Type B pancreatic cell (in vitro differentiated cells): ENCODE measurements at regions not wholly inside any gene's neighbourhood (a gene's known extent, or its start where the extent isn't known, plus 50 kb on each side); places are given as distances from the start of the nearest gene placed in this dataset.

Experiments
- DNase-seq: peaks from one replicate; pipeline ENCODE4 v3.0.0; 2021; ENCODE audit warnings: mixed read lengths; ENCODE audit not compliant: unreplicated experiment; ENCODE audit errors: extremely low spot score
- H3K27ac Mint-ChIP-seq: 2 replicates; pipeline ENCODE4 v1.8.0; 2021; ENCODE audit warnings: mild to moderate bottlenecking, mixed read lengths
- H3K27me3 Mint-ChIP-seq: 2 replicates; pipeline ENCODE4 v1.8.0; 2021; ENCODE audit warnings: mixed read lengths
- H3K36me3 Mint-ChIP-seq: 2 replicates; pipeline ENCODE4 v1.8.0; 2021; ENCODE audit warnings: mixed read lengths
- H3K4me1 Mint-ChIP-seq: one replicate; pipeline ENCODE4 v1.8.0; 2021; ENCODE audit warnings: mixed read lengths; ENCODE audit not compliant: unreplicated experiment
- H3K4me3 Mint-ChIP-seq: 2 replicates; pipeline ENCODE4 v1.8.0; 2021; ENCODE audit warnings: mild to moderate bottlenecking, mixed read lengths
- H3K9me3 Mint-ChIP-seq: 2 replicates; pipeline ENCODE4 v1.8.0; 2021; ENCODE audit warnings: mixed read lengths
- CTCF ChIP-seq: fragments of 200-600 bp; sonication (generic); conservative IDR thresholded peaks from 2 replicates; pipeline ENCODE4 v1.5.0; 2021; ENCODE audit warnings: antibody characterized with exemption, mild to moderate bottlenecking

- DNase-seq, result no peak
- Mint-ChIP-seq H3K4me3 (no peak overlapping the region), H3K9me3 (no peaks in the 10 kb centered on the region), H3K27me3 (peaks cover 6% of the 10 kb centered on the region), H3K27ac (no peak overlapping the region), H3K4me1 (peaks cover 4% of the 10 kb centered on the region), H3K36me3 (no peaks in the 10 kb centered on the region)
- no peak for TF ChIP-seq CTCF
Observed at GRCh38 chr6:119739769-119740168, 390.2 kb upstream of the MAN1A1 start.

- peaks cover 4% of the 10 kb centered on the region for H3K4me1 Mint-ChIP-seq
- H3K9me3 Mint-ChIP-seq, result no peaks in the 10 kb centered on the region
- no peak for TF ChIP-seq CTCF
- H3K4me3 Mint-ChIP-seq, result no peak overlapping the region
- H3K36me3 Mint-ChIP-seq, result no peaks in the 10 kb centered on the region
- H3K27ac Mint-ChIP-seq, result no peak overlapping the region
- H3K27me3 Mint-ChIP-seq, result peaks cover 6% of the 10 kb centered on the region
- no peak for DNase-seq
Observed at GRCh38 chr6:119738425-119738824, 388.9 kb upstream of the MAN1A1 start.

- no peak overlapping the region for H3K27ac Mint-ChIP-seq
- no peak for DNase-seq
- no peak overlapping the region for H3K4me3 Mint-ChIP-seq
- peaks cover 6% of the 10 kb centered on the region for H3K27me3 Mint-ChIP-seq
- H3K9me3 Mint-ChIP-seq, result no peaks in the 10 kb centered on the region
- H3K4me1 Mint-ChIP-seq, result peaks cover 4% of the 10 kb centered on the region
- TF ChIP-seq CTCF, result no peak
- H3K36me3 Mint-ChIP-seq, result no peaks in the 10 kb centered on the region
Observed at GRCh38 chr6:119736296-119737021, 386.9 kb upstream of the MAN1A1 start.

GRCh38 chr6:119735530-119735929 lies 386.0 kb upstream of the MAN1A1 start:
- Mint-ChIP-seq H3K4me3 (no peak overlapping the region), H3K9me3 (no peaks in the 10 kb centered on the region), H3K27me3 (peaks cover 6% of the 10 kb centered on the region), H3K36me3 (no peaks in the 10 kb centered on the region), H3K27ac (no peak overlapping the region), H3K4me1 (peaks cover 4% of the 10 kb centered on the region)
- no peak for TF ChIP-seq CTCF
- DNase-seq, result no peak

- H3K4me3 Mint-ChIP-seq, result no peak overlapping the region
- TF ChIP-seq CTCF, result no peak
- H3K27ac Mint-ChIP-seq, result no peak overlapping the region
- H3K9me3 Mint-ChIP-seq, result no peaks in the 10 kb centered on the region
- DNase-seq, result no peak
- H3K4me1 Mint-ChIP-seq, result peaks cover 4% of the 10 kb centered on the region
- no peaks in the 10 kb centered on the region for H3K36me3 Mint-ChIP-seq
- peaks cover 6% of the 10 kb centered on the region for H3K27me3 Mint-ChIP-seq
Observed at GRCh38 chr6:119734227-119734626, 384.7 kb upstream of the MAN1A1 start.
